ENCODE measurements at regions not wholly inside any gene's neighbourhood (a gene's known extent, or its start where the extent isn't known, plus 50 kb on each side); places are given as distances from the start of the nearest gene placed in this dataset.
A peak's percentile ranks its signal among the peaks of the same experiment; 100 is the strongest.

- Mint-ChIP-seq H3K4me3 (no peak overlapping the region), H3K36me3 (no peaks in the 10 kb centered on the region), H3K27me3 (ENCODE audit: low read depth in 3 of 3) (peaks cover 0 to 4% (median 2%) of the 10 kb centered on the region in 3 donors), H3K27ac (no peak overlapping the region), H3K9me3 (peaks cover 0 to 7% (median 2%) of the 10 kb centered on the region in 7 donors), H3K4me1 (no peaks in the 10 kb centered on the region)
- no peaks in the 10 kb centered on the region for H3K36me3 ChIP-seq (replicated peaks in 1 of 2; ENCODE audit: control insufficient read depth in 1 of 2, insufficient read depth in 2 of 2, low read length in 2 of 2)
- no peak overlapping the region for H3K9ac ChIP-seq (ENCODE audit: insufficient read depth, low read length, poor library complexity, severe bottlenecking)
- no peaks in the 10 kb centered on the region for H3K27me3 ChIP-seq (ENCODE audit: control insufficient read depth in 2 of 2, insufficient read depth in 2 of 2, low read length in 2 of 2)
- no peaks in the 10 kb centered on the region for H4K20me1 ChIP-seq (ENCODE audit: insufficient read depth, low read length)
- H3K9me3 ChIP-seq (replicated peaks in 1 of 2; ENCODE audit: control insufficient read depth in 1 of 2, insufficient read depth in 1 of 2, low read length in 2 of 2) = no peaks in the 10 kb centered on the region
- WGBS (ENCODE audit: insufficient coverage) = 0% methylated on average over 1 of the region's 2 CpGs
- H3K79me2 ChIP-seq (ENCODE audit: insufficient read depth, low read length) = no peaks in the 10 kb centered on the region
- TF ChIP-seq, protein P1, sequence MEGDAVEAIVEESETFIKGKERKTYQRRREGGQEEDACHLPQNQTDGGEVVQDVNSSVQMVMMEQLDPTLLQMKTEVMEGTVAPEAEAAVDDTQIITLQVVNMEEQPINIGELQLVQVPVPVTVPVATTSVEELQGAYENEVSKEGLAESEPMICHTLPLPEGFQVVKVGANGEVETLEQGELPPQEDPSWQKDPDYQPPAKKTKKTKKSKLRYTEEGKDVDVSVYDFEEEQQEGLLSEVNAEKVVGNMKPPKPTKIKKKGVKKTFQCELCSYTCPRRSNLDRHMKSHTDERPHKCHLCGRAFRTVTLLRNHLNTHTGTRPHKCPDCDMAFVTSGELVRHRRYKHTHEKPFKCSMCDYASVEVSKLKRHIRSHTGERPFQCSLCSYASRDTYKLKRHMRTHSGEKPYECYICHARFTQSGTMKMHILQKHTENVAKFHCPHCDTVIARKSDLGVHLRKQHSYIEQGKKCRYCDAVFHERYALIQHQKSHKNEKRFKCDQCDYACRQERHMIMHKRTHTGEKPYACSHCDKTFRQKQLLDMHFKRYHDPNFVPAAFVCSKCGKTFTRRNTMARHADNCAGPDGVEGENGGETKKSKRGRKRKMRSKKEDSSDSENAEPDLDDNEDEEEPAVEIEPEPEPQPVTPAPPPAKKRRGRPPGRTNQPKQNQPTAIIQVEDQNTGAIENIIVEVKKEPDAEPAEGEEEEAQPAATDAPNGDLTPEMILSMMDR (IDR thresholded peaks at IDR 0.05) = peak; percentile 10
- no peak overlapping the region for H3K27ac ChIP-seq (ENCODE audit: low read depth in 1 of 2, low read length in 2 of 2)
- no peaks in the 10 kb centered on the region for H3K4me1 ChIP-seq (ENCODE audit: control insufficient read depth in 1 of 2, insufficient read depth in 2 of 2, low read length in 2 of 2)
- intact Hi-C loops (cut with micrococcal nuclease) = no loop called here
- H3K4me2 ChIP-seq (replicated peaks; ENCODE audit: extremely low read depth, low read length, poor library complexity, severe bottlenecking) = no peak overlapping the region
- H2AFZ ChIP-seq (ENCODE audit: insufficient read depth, low read depth, low read length, poor library complexity, severe bottlenecking) = no peak overlapping the region
- no peak overlapping the region for H3K4me3 ChIP-seq (replicated peaks in 1 of 3; ENCODE audit: low read depth in 2 of 3, low read length in 3 of 3)
- DNase-seq = peak in 1 of 3 donors; percentile 1
Measured at GRCh38 chr3:176650478-176650877, 546.8 kb downstream of the TBL1XR1 start.

GRCh38 chr3:176647987-176648386 lies 549.3 kb downstream of the TBL1XR1 start:
- intact Hi-C loops (cut with micrococcal nuclease) = no loop called here
- TF ChIP-seq, protein P1 (IDR thresholded peaks at IDR 0.05) = no peak
- H3K4me3 Mint-ChIP-seq = no peak overlapping the region

More at GRCh38 chr3:176647987-176648386, 549.3 kb downstream of the TBL1XR1 start:
- Histone ChIP-seq H3K9me3 (replicated peaks in 1 of 2; ENCODE audit: control insufficient read depth in 1 of 2, insufficient read depth in 1 of 2, low read length in 2 of 2) (peaks cover 0 to 3% of the 10 kb centered on the region in 2 donors), H3K4me1 (ENCODE audit: control insufficient read depth in 1 of 2, insufficient read depth in 2 of 2, low read length in 2 of 2) (no peaks in the 10 kb centered on the region), H3K9ac (ENCODE audit: insufficient read depth, low read length, poor library complexity, severe bottlenecking) (no peak overlapping the region), H3K27ac (ENCODE audit: low read depth in 1 of 2, low read length in 2 of 2) (no peak overlapping the region), H3K4me2 (replicated peaks; ENCODE audit: extremely low read depth, low read length, poor library complexity, severe bottlenecking) (no peak overlapping the region), H3K27me3 (ENCODE audit: control insufficient read depth in 2 of 2, insufficient read depth in 2 of 2, low read length in 2 of 2) (no peaks in the 10 kb centered on the region), H4K20me1 (ENCODE audit: insufficient read depth, low read length) (no peaks in the 10 kb centered on the region), H3K4me3 (replicated peaks in 1 of 3; ENCODE audit: low read depth in 2 of 3, low read length in 3 of 3) (no peak overlapping the region), H2AFZ (ENCODE audit: insufficient read depth, low read depth, low read length, poor library complexity, severe bottlenecking) (no peak overlapping the region), H3K79me2 (ENCODE audit: insufficient read depth, low read length) (no peaks in the 10 kb centered on the region), H3K36me3 (replicated peaks in 1 of 2; ENCODE audit: control insufficient read depth in 1 of 2, insufficient read depth in 2 of 2, low read length in 2 of 2) (no peaks in the 10 kb centered on the region)
- Mint-ChIP-seq H3K36me3 (no peaks in the 10 kb centered on the region), H3K27ac (no peak overlapping the region), H3K27me3 (ENCODE audit: low read depth in 3 of 3) (peaks cover 0 to 4% (median 2%) of the 10 kb centered on the region in 3 donors), H3K9me3 (peaks cover 0 to 7% (median 2%) of the 10 kb centered on the region in 7 donors), H3K4me1 (no peaks in the 10 kb centered on the region)
- no peak for DNase-seq
